ENCODE measurements at regions not wholly inside any gene's neighbourhood (a gene's known extent, or its start where the extent isn't known, plus 50 kb on each side); places are given as distances from the start of the nearest gene placed in this dataset.

GRCh38 chr5:143537056-143537455, 133.6 kb upstream of the NR3C1 start:
- Histone ChIP-seq H3K36me3 (ENCODE audit: control insufficient read depth, low read length) (no peaks in the 10 kb centered on the region), H3K79me2 (ENCODE audit: control insufficient read depth, low read length) (no peaks in the 10 kb centered on the region), H3K4me1 (ENCODE audit: control insufficient read depth, low read length) (no peaks in the 10 kb centered on the region), H3K9me2 (replicated peaks; ENCODE audit: control insufficient read depth, low read length) (no peaks in the 10 kb centered on the region), H3K27ac (ENCODE audit: low read depth, low read length) (no peak overlapping the region), H4K20me1 (ENCODE audit: control insufficient read depth, insufficient read depth, low read depth, low read length) (no peaks in the 10 kb centered on the region), H3K27me3 (ENCODE audit: control insufficient read depth, low read length) (no peaks in the 10 kb centered on the region), H3F3A (ENCODE audit: control insufficient read depth, insufficient read depth) (no peaks in the 10 kb centered on the region), H3K4me2 (ENCODE audit: low read length) (no peak overlapping the region), H3K4me3 (ENCODE audit: low read length) (no peak overlapping the region), H3K9me3 (ENCODE audit: control insufficient read depth, insufficient read depth, low read length) (peaks cover 12% of the 10 kb centered on the region; the same call in 1 of the 2 replicates)
- TF ChIP-seq EZH2phosphoT487 (IDR thresholded peaks at IDR 0.05; ENCODE audit: borderline replicate concordance, low read length): no peak
- TF ChIP-seq, protein P1, sequence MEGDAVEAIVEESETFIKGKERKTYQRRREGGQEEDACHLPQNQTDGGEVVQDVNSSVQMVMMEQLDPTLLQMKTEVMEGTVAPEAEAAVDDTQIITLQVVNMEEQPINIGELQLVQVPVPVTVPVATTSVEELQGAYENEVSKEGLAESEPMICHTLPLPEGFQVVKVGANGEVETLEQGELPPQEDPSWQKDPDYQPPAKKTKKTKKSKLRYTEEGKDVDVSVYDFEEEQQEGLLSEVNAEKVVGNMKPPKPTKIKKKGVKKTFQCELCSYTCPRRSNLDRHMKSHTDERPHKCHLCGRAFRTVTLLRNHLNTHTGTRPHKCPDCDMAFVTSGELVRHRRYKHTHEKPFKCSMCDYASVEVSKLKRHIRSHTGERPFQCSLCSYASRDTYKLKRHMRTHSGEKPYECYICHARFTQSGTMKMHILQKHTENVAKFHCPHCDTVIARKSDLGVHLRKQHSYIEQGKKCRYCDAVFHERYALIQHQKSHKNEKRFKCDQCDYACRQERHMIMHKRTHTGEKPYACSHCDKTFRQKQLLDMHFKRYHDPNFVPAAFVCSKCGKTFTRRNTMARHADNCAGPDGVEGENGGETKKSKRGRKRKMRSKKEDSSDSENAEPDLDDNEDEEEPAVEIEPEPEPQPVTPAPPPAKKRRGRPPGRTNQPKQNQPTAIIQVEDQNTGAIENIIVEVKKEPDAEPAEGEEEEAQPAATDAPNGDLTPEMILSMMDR (IDR thresholded peaks at IDR 0.05; ENCODE audit: low read depth, low read length, poor library complexity, severe bottlenecking): no peak

GRCh38 chr5:143536364-143536763, 132.9 kb upstream of the NR3C1 start:
- H3K4me3 ChIP-seq (ENCODE audit: low read length): no peak overlapping the region
- no peaks in the 10 kb centered on the region for H3K79me2 ChIP-seq (ENCODE audit: control insufficient read depth, low read length)
- no peaks in the 10 kb centered on the region for H3K9me2 ChIP-seq (replicated peaks; ENCODE audit: control insufficient read depth, low read length)
- H3K4me2 ChIP-seq (ENCODE audit: low read length): no peak overlapping the region
- H3F3A ChIP-seq (ENCODE audit: control insufficient read depth, insufficient read depth): no peaks in the 10 kb centered on the region
- TF ChIP-seq, protein P1 (IDR thresholded peaks at IDR 0.05; ENCODE audit: low read depth, low read length, poor library complexity, severe bottlenecking): no peak
- TF ChIP-seq EZH2phosphoT487 (IDR thresholded peaks at IDR 0.05; ENCODE audit: borderline replicate concordance, low read length): no peak
- H3K4me1 ChIP-seq (ENCODE audit: control insufficient read depth, low read length): no peaks in the 10 kb centered on the region
- H4K20me1 ChIP-seq (ENCODE audit: control insufficient read depth, insufficient read depth, low read depth, low read length): no peaks in the 10 kb centered on the region
- H3K27ac ChIP-seq (ENCODE audit: low read depth, low read length): no peak overlapping the region
- H3K36me3 ChIP-seq (ENCODE audit: control insufficient read depth, low read length): no peaks in the 10 kb centered on the region
- no peaks in the 10 kb centered on the region for H3K27me3 ChIP-seq (ENCODE audit: control insufficient read depth, low read length)
- peaks cover 12% of the 10 kb centered on the region; the same call in 1 of the 2 replicates for H3K9me3 ChIP-seq (ENCODE audit: control insufficient read depth, insufficient read depth, low read length)

DNA sequence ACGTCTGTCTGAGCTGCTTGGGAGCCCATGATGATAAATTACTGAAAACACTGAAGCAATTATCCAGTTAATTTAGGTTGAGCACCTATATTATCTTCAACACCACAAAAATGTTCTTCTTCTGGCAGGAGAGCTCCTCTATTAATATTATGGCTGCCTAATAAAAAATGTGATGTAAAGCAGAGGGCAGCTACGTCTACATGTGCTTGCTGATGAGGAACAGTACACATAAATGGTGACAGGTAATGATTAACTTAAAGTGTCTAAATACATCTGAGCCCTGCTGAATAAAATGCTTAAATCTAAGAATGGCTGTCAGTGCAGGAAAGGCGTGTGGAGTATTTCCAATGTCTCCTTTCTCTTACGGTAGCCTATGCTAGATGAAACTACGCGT, 131.3 kb upstream of the NR3C1 start:
- TF ChIP-seq EZH2phosphoT487 (IDR thresholded peaks at IDR 0.05; ENCODE audit: borderline replicate concordance, low read length): no peak
- TF ChIP-seq, protein P1 (IDR thresholded peaks at IDR 0.05; ENCODE audit: low read depth, low read length, poor library complexity, severe bottlenecking): no peak

More for the DNA sequence above, 131.3 kb upstream of the NR3C1 start:
- Histone ChIP-seq H3K36me3 (ENCODE audit: control insufficient read depth, low read length) (no peaks in the 10 kb centered on the region), H3K27me3 (ENCODE audit: control insufficient read depth, low read length) (no peaks in the 10 kb centered on the region), H3K9me2 (replicated peaks; ENCODE audit: control insufficient read depth, low read length) (no peaks in the 10 kb centered on the region), H3F3A (ENCODE audit: control insufficient read depth, insufficient read depth) (no peaks in the 10 kb centered on the region), H3K79me2 (ENCODE audit: control insufficient read depth, low read length) (no peaks in the 10 kb centered on the region), H3K27ac (ENCODE audit: low read depth, low read length) (no peak overlapping the region), H3K4me2 (ENCODE audit: low read length) (no peak overlapping the region), H3K4me3 (ENCODE audit: low read length) (no peak overlapping the region), H4K20me1 (ENCODE audit: control insufficient read depth, insufficient read depth, low read depth, low read length) (no peaks in the 10 kb centered on the region), H3K9me3 (ENCODE audit: control insufficient read depth, insufficient read depth, low read length) (peaks cover 10% of the 10 kb centered on the region; the same call in 1 of the 2 replicates), H3K4me1 (ENCODE audit: control insufficient read depth, low read length) (no peaks in the 10 kb centered on the region)

Measured in DOHH2 (cell line).